HEK293T (cell line): ENCODE measurements at regions not wholly inside any gene's neighbourhood (a gene's known extent, or its start where the extent isn't known, plus 50 kb on each side); places are given as distances from the start of the nearest gene placed in this dataset.

Source experiments
- CTCF ChIA-PET: fragments of 350-600 bp; formaldehyde crosslinking; extraction: SDS; loops from one replicate; lab custom pipeline; 2021; ENCODE audit warnings: antibody characterized with exemption, inconsistent platforms; lab: Yijun Ruan, JAX
- POLR2A ChIA-PET: fragments of 350-600 bp; formaldehyde crosslinking; extraction: SDS; loops from one replicate; lab custom pipeline; 2020; ENCODE audit warnings: antibody characterized with exemption, inconsistent platforms; lab: Yijun Ruan, JAX
- DNase-seq: peaks from one replicate; pipeline ENCODE4 v3.0.0; 2012; ENCODE audit warnings: mixed read lengths; ENCODE audit errors: extremely low spot score
- ARNT ChIP-seq: fragments of 450-650 bp; IDR thresholded peaks from 2 replicates; pipeline ENCODE4 v1.6.1; 2017; ENCODE audit warnings: mild to moderate bottlenecking
- BHLHE40 ChIP-seq: fragments of 450-650 bp; IDR thresholded peaks from 2 replicates; pipeline ENCODE4 v1.6.1; 2016; ENCODE audit warnings: mild to moderate bottlenecking, moderate library complexity, borderline replicate concordance
- CTBP1 ChIP-seq: fragments of 450-650 bp; IDR thresholded peaks from 2 replicates; pipeline ENCODE4 v1.6.1; 2016; ENCODE audit warnings: borderline replicate concordance
- ELF4 ChIP-seq: fragments of 450-650 bp; IDR thresholded peaks from 2 replicates; pipeline ENCODE4 v1.6.1; 2017; ENCODE audit warnings: antibody characterized with exemption
- FOXA1 ChIP-seq: fragments of 450-650 bp; IDR thresholded peaks from 2 replicates; pipeline ENCODE4 v1.6.1; 2016; ENCODE audit warnings: mild to moderate bottlenecking
- FOXK2 ChIP-seq: fragments of 450-650 bp; IDR thresholded peaks from 2 replicates; pipeline ENCODE4 v1.6.1; 2016; ENCODE audit warnings: mild to moderate bottlenecking
- FOXM1 ChIP-seq: fragments of 450-650 bp; IDR thresholded peaks from 2 replicates; pipeline ENCODE4 v1.6.1; 2017; ENCODE audit warnings: mild to moderate bottlenecking, borderline replicate concordance
- HDGF ChIP-seq: fragments of 450-650 bp; IDR thresholded peaks from 2 replicates; pipeline ENCODE4 v1.6.1; 2017; ENCODE audit warnings: antibody characterized with exemption, borderline replicate concordance
- L3MBTL2 ChIP-seq: fragments of 450-650 bp; conservative IDR thresholded peaks from 2 replicates; pipeline ENCODE4 v1.6.1; 2016; ENCODE audit warnings: mild to moderate bottlenecking
- LEF1 ChIP-seq: fragments of 450-650 bp; IDR thresholded peaks from 2 replicates; pipeline ENCODE4 v1.6.1; 2017; ENCODE audit warnings: mild to moderate bottlenecking, borderline replicate concordance
- NFRKB ChIP-seq: fragments of 450-650 bp; IDR thresholded peaks from 2 replicates; pipeline ENCODE4 v1.6.1; 2016; ENCODE audit warnings: mild to moderate bottlenecking, moderate library complexity
- PKNOX1 ChIP-seq: fragments of 450-650 bp; IDR thresholded peaks from 2 replicates; pipeline ENCODE4 v1.6.1; 2016
- SP1 ChIP-seq: fragments of 450-650 bp; IDR thresholded peaks from 2 replicates; pipeline ENCODE4 v1.6.1; 2017
- SUZ12 ChIP-seq: fragments of 450-650 bp; IDR thresholded peaks from 2 replicates; pipeline ENCODE4 v1.6.1; 2016; ENCODE audit warnings: mild to moderate bottlenecking
- TARDBP ChIP-seq: fragments of 450-650 bp; IDR thresholded peaks from 2 replicates; pipeline ENCODE4 v1.6.1; 2016
- ZNF384 ChIP-seq: fragments of 450-650 bp; IDR thresholded peaks from 2 replicates; pipeline ENCODE4 v1.6.1; 2016

- TF ChIP-seq ZNF384 (no peak), ELF4 (no peak), LEF1 (no peak), ARNT (no peak), FOXA1 (no peak), PKNOX1 (no peak), SP1 (no peak), BHLHE40 (no peak), FOXK2 (no peak), TARDBP (no peak), HDGF (no peak), NFRKB (no peak), FOXM1 (no peak), CTBP1 (no peak), L3MBTL2 (no peak), SUZ12 (no peak)
- DNase-seq, result no peak
- ChIA-PET CTCF (interaction anchor here (0.7 kb wide), 1 partner anchor 1399 kb away, joined by 3 read pairs; no protein-coding TSS in a partner anchor), POLR2A (no interaction called here)
These were observed 127.5 kb downstream of the SS18 start for GRCh38 chr18:25962919-25963318.

DNA sequence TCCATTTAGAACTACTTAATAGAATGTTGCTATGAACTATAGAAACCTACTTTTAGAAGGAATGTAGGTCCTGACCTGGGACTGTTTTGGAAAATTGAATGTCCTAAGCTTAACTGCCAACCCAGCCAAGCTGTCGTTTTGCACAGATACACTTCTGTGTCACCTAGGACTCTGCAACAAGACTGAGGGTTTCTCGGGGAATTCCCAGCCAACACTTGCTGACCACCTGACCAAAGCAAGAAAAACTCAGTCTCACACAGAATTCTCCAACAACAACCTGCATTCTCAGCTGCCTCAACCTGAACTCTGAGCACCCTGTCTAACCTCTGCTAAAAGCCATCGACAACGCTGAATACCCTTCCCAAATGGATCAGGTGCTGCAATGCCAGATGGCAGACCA is 128.2 kb downstream of the SS18 start:
- no peak for DNase-seq
- POLR2A ChIA-PET, result no interaction called here
- CTCF ChIA-PET, result no interaction called here
- TF ChIP-seq LEF1, result no peak
- no peak for TF ChIP-seq L3MBTL2
- no peak for TF ChIP-seq PKNOX1
- no peak for TF ChIP-seq CTBP1
- TF ChIP-seq HDGF, result no peak
- TF ChIP-seq ELF4, result no peak
- no peak for TF ChIP-seq SP1
- no peak for TF ChIP-seq ZNF384
- no peak for TF ChIP-seq FOXA1
- TF ChIP-seq ARNT, result no peak
- TF ChIP-seq FOXM1, result no peak

DNA sequence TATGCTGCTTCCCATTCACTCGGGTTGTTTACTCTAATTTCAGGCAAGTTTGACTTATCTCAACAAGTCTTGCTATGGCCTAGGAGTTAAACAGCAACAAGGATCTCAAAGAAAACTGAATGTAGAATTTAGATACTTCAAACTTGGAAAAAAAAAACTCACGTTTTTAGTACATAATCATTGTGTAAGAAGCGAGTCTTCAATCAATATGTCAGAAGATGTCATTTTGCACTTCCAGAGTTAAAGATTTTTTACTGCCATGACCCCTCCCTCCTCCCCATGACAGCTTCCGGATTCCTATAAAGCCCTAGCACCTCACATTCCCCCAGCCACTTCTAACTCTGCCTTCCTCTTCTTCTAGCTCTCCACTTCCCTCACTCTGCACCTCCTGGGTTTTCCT is 133.4 kb downstream of the SS18 start:
- DNase-seq, result no peak
- ChIA-PET CTCF (no interaction called here), POLR2A (no interaction called here)
- no peak for TF ChIP-seq FOXK2
- TF ChIP-seq HDGF, result no peak

GRCh38 chr18:25953111-25953510 is 137.3 kb downstream of the SS18 start:
- POLR2A ChIA-PET, result no interaction called here
- no peak for DNase-seq
- CTCF ChIA-PET, result interaction anchor here (0.6 kb wide), 1 partner anchor 839 kb away, joined by 4 read pairs; no protein-coding TSS in a partner anchor
- TF ChIP-seq SP1, result no peak
- no peak for TF ChIP-seq ARNT
- no peak for TF ChIP-seq PKNOX1
- no peak for TF ChIP-seq FOXM1
- TF ChIP-seq L3MBTL2, result no peak
- TF ChIP-seq HDGF, result no peak
- no peak for TF ChIP-seq FOXK2
- no peak for TF ChIP-seq SUZ12
- no peak for TF ChIP-seq ELF4
- TF ChIP-seq ZNF384, result no peak
- TF ChIP-seq TARDBP, result no peak
- TF ChIP-seq LEF1, result no peak
- TF ChIP-seq FOXA1, result no peak
- TF ChIP-seq CTBP1, result no peak
- TF ChIP-seq BHLHE40, result no peak
- TF ChIP-seq NFRKB, result no peak

- CTCF ChIA-PET, result no interaction called here
- POLR2A ChIA-PET, result no interaction called here
These were observed 140.1 kb downstream of the SS18 start for GRCh38 chr18:25950321-25950720.

DNA sequence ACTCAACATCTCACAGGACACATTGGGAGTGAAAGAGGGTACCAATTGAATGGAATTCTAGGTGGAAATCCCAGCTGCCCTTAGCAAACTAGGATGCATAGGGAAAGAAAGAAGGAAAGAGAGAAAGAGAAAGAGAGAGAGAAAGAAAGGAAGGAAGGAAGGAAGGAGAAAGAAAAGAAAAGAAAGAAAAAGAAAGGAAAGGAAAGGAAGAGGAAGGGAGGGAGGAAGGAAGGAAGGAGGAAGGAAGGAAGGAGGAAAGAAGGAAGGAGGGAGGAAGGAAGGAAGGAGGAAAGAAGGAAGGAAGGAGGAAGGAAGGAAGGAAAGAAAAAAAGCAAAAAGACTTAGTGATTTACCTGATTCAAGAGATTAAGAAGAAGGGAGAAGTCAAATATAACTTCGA is 143.9 kb downstream of the SS18 start:
- POLR2A ChIA-PET, result no interaction called here
- no peak for TF ChIP-seq L3MBTL2
- TF ChIP-seq CTBP1, result no peak
- TF ChIP-seq HDGF, result no peak
- TF ChIP-seq FOXA1, result no peak
- no peak for TF ChIP-seq TARDBP
- no peak for TF ChIP-seq ZNF384
- no peak for TF ChIP-seq ELF4
- TF ChIP-seq FOXM1, result no peak
- no peak for TF ChIP-seq LEF1
- no peak for TF ChIP-seq SUZ12
- TF ChIP-seq FOXK2, result no peak

More at GRCh38 chr18:25950321-25950720, 140.1 kb downstream of the SS18 start:
- no peak for DNase-seq
- TF ChIP-seq SUZ12 (no peak), L3MBTL2 (no peak), PKNOX1 (no peak), FOXM1 (no peak), ELF4 (no peak), ARNT (no peak), NFRKB (no peak), FOXK2 (no peak), BHLHE40 (no peak), TARDBP (no peak), CTBP1 (no peak)

More for the DNA sequence above, 143.9 kb downstream of the SS18 start:
- no peak for DNase-seq
- CTCF ChIA-PET, result no interaction called here
